Activated CD8-positive, alpha-beta T cell treated with anti-CD3 and anti-CD28 coated beads, Interleukin-2, amount 10 ng/mL, durations not matched to agents 7 days and 5 days (primary cell): ENCODE measurements at regions not wholly inside any gene's neighbourhood (a gene's known extent, or its start where the extent isn't known, plus 50 kb on each side); places are given as distances from the start of the nearest gene placed in this dataset.
"Not testable (repeated sequence)": the region's sequence is repeated elsewhere in the genome, so short reads cannot be mapped to it uniquely, and the experiment has no call there.

Experiments
- ATAC-seq: fragments of 150-1000 bp; cut with Tn5 transposase; one replicate; pipeline ENCODE4 v1.10.0; 2021; ENCODE audit warnings: moderate library complexity
- CTCF ChIA-PET: fragments of 350-600 bp; sonication (Branson Sonifier 250); formaldehyde crosslinking; loops from one replicate; lab custom pipeline; 2021; ENCODE audit warnings: antibody characterized with exemption; lab: Charles Lee
- POLR2A ChIA-PET: fragments of 350-600 bp; sonication (Branson Sonifier 250); formaldehyde crosslinking; loops from one replicate; lab custom pipeline; 2021; ENCODE audit warnings: antibody characterized with exemption; lab: Charles Lee
- DNase-seq: peaks from one replicate; pipeline ENCODE4 v3.0.0-alpha.2; 2020
- H3K27ac Mint-ChIP-seq: one replicate; pipeline ENCODE4 v1.8.0; 2021; ENCODE audit warnings: mild to moderate bottlenecking, mixed read lengths
- H3K27me3 Mint-ChIP-seq: one replicate; pipeline ENCODE4 v1.8.0; 2021; ENCODE audit warnings: low read depth, mixed read lengths
- H3K36me3 Mint-ChIP-seq: one replicate; pipeline ENCODE4 v1.8.0; 2021; ENCODE audit warnings: low read depth, mixed read lengths
- H3K4me1 Mint-ChIP-seq: one replicate; pipeline ENCODE4 v1.8.0; 2021; ENCODE audit warnings: low read depth, mixed read lengths
- H3K4me3 Mint-ChIP-seq: one replicate; pipeline ENCODE4 v1.8.0; 2021; ENCODE audit warnings: mild to moderate bottlenecking, mixed read lengths
- H3K9me3 Mint-ChIP-seq: one replicate; pipeline ENCODE4 v1.8.0; 2022; ENCODE audit warnings: mixed read lengths; ENCODE audit not compliant: insufficient read depth

- Mint-ChIP-seq H3K27me3 (no peaks in the 10 kb centered on the region), H3K4me3 (no peak overlapping the region), H3K36me3 (no peaks in the 10 kb centered on the region), H3K9me3 (peaks cover 4% of the 10 kb centered on the region), H3K27ac (no peak overlapping the region), H3K4me1 (no peaks in the 10 kb centered on the region)
- DNase-seq: no peak
- CTCF ChIA-PET: no interaction called here
- POLR2A ChIA-PET: no interaction called here
- ATAC-seq: no peak
These were observed 387.8 kb downstream of the BMP2 start for GRCh38 chr20:7155282-7155681.

DNA sequence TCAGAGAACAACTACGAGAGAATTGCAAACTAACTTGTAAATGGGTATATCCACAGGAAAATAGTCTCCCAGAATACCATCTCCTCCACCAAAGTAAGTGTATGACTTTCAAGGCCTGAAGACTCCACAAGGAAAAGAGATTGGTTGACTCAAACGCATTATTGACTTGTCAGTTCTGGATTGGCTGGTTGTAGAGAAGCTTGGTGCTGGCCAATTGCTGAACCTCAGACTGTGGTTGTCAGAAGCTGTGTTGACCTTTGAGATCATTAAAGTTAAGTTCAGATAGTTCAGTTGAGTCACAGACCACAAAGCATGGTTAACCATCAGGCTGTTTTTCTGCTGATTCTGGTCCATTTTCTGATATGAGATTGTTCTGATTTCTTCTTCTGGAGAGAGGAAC lies 388.3 kb downstream of the BMP2 start:
- Mint-ChIP-seq H3K27ac (no peak overlapping the region), H3K36me3 (no peaks in the 10 kb centered on the region), H3K9me3 (peaks cover 4% of the 10 kb centered on the region), H3K27me3 (no peaks in the 10 kb centered on the region), H3K4me1 (no peaks in the 10 kb centered on the region), H3K4me3 (no peak overlapping the region)
- CTCF ChIA-PET: no interaction called here
- ATAC-seq (no peak), DNase-seq (no peak)
- POLR2A ChIA-PET: no interaction called here

DNA sequence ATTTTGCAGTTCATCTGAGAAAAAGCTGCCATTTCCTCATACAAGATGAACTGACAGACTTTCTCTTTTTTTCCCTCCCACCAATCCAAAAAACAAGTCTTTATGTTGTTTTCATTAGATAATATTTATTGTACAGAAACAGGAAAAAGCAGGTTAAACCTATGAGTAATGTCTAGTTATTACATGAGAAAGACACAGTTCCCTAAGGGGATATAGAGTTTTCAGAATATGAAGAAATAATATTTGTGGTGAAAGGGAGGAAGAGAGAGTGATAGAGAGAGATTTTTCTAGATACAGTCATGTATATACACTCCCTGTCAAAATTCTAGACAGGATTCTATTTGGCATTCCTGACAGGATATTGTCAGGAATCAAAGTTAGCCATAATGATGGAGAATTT lies 392.4 kb downstream of the BMP2 start:
- Mint-ChIP-seq H3K9me3 (peaks cover 4% of the 10 kb centered on the region), H3K36me3 (no peaks in the 10 kb centered on the region), H3K27ac (no peak overlapping the region), H3K4me1 (no peaks in the 10 kb centered on the region), H3K27me3 (no peaks in the 10 kb centered on the region), H3K4me3 (no peak overlapping the region)
- POLR2A ChIA-PET: no interaction called here
- ATAC-seq (no peak), DNase-seq (no peak)
- CTCF ChIA-PET: no interaction called here

GRCh38 chr20:7161690-7162089 lies 394.2 kb downstream of the BMP2 start:
- peaks cover 7% of the 10 kb centered on the region for H3K9me3 Mint-ChIP-seq
- ChIA-PET CTCF (no interaction called here), POLR2A (no interaction called here)
- no peaks in the 10 kb centered on the region for H3K36me3 Mint-ChIP-seq
- no peaks in the 10 kb centered on the region for H3K4me1 Mint-ChIP-seq
- no peak overlapping the region for H3K4me3 Mint-ChIP-seq
- ATAC-seq: no peak
- no peaks in the 10 kb centered on the region for H3K27me3 Mint-ChIP-seq
- no peak overlapping the region for H3K27ac Mint-ChIP-seq
- no peak for DNase-seq

- ChIA-PET POLR2A (no interaction called here), CTCF (no interaction called here)
- no peaks in the 10 kb centered on the region for H3K4me1 Mint-ChIP-seq
- no peaks in the 10 kb centered on the region for H3K9me3 Mint-ChIP-seq
- H3K27ac Mint-ChIP-seq: no peak overlapping the region
- H3K36me3 Mint-ChIP-seq: no peaks in the 10 kb centered on the region
- H3K4me3 Mint-ChIP-seq: no peak overlapping the region
- no peak for ATAC-seq
- no peaks in the 10 kb centered on the region for H3K27me3 Mint-ChIP-seq
- DNase-seq: no peak
These were observed 404.4 kb downstream of the BMP2 start for GRCh38 chr20:7171911-7172310.

DNA sequence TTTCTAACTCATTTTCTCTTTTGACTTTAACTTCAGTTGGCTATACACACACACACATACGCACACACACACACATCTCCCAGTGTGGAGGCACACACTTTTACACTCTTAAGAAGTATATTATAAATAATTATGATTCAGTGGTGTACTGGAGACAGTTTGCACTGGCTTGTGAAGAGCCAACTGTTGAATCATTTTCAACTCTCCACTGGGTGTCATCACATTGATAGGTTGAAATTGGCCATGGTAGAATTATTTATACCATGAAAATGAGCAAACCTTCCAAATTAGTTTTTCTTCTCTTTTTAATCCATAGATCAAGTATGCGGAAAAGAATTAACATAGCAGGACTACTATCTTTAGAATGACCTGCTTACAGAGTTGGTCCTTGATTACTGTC lies 407.1 kb downstream of the BMP2 start:
- POLR2A ChIA-PET: no interaction called here
- no peak for DNase-seq
- H3K36me3 Mint-ChIP-seq: no peaks in the 10 kb centered on the region
- no peaks in the 10 kb centered on the region for H3K9me3 Mint-ChIP-seq
- no peak overlapping the region for H3K27ac Mint-ChIP-seq
- H3K4me1 Mint-ChIP-seq: no peaks in the 10 kb centered on the region
- no peak for ATAC-seq
- CTCF ChIA-PET: no interaction called here
- H3K4me3 Mint-ChIP-seq: no peak overlapping the region
- no peaks in the 10 kb centered on the region for H3K27me3 Mint-ChIP-seq

GRCh38 chr20:7175827-7176226 lies 408.3 kb downstream of the BMP2 start:
- H3K4me1 Mint-ChIP-seq, H3K9me3 Mint-ChIP-seq, CTCF ChIA-PET, H3K4me3 Mint-ChIP-seq, H3K27ac Mint-ChIP-seq, POLR2A ChIA-PET, DNase-seq, H3K27me3 Mint-ChIP-seq, H3K36me3 Mint-ChIP-seq, ATAC-seq: not testable (repeated sequence)

DNA sequence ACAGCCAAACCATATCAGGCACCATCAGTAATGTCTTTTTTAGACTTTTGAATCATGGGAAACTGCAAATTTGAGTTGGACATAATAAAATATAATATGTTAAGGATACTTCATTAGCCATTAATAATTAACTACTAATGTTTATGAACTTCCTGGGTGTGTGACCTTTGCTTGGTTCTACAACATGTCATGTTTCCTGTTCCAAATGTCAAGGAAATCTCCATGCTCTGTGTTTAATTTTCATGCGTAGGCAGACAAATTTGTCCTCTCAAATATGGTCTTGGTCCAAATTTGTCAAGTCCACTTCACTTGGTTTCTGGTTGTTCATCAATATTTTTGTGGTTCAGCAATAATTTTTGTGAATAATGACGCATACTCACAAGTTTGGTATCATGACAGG lies 410.5 kb downstream of the BMP2 start:
- H3K36me3 Mint-ChIP-seq: no peaks in the 10 kb centered on the region
- no peaks in the 10 kb centered on the region for H3K4me1 Mint-ChIP-seq
- CTCF ChIA-PET: no interaction called here
- H3K27me3 Mint-ChIP-seq: no peaks in the 10 kb centered on the region
- POLR2A ChIA-PET: no interaction called here
- no peak overlapping the region for H3K4me3 Mint-ChIP-seq
- peaks cover 8% of the 10 kb centered on the region for H3K9me3 Mint-ChIP-seq
- no peak for DNase-seq
- no peak for ATAC-seq
- H3K27ac Mint-ChIP-seq: no peak overlapping the region

DNA sequence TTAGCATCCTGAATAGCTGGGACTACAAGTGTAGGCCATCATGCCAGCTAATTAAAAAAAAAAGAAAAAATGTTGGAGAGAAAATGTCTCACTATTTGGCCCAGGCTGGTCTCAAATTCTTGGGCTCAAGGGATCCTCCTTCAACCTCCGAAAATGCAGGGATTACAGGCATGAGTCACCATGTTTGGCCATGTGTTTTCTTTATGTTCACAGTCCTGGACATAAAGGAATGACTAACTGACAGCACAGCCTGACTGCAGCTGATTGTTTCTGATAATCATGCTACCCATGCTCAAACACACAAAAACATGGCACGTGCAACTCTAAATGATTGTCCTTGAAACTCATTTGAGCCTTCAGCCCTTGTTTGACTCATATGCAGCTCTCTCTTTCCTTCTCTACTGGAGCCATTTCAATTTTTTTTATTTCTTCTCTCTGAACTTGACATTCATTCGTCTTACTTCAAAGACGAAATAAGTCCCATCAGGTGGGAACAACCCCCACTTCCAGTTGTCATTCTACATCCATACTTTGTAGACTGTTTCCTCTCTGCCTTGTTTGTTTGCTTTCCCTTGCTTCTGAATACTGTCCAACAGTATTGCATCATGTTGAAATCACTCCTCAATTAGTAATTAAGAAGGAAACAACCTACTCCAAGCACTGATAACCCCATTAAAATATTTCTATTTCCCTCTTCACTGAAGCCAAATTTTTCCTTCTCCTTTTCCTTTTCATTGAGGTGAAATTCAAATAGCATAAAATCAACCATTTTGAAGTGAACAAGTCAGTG lies 413.0 kb downstream of the BMP2 start:
- Mint-ChIP-seq H3K4me1 (no peaks in the 10 kb centered on the region), H3K4me3 (no peak overlapping the region), H3K36me3 (no peaks in the 10 kb centered on the region), H3K27ac (no peak overlapping the region), H3K9me3 (peaks cover 8% of the 10 kb centered on the region), H3K27me3 (no peaks in the 10 kb centered on the region)
- no peak for DNase-seq
- no peak for ATAC-seq
- POLR2A ChIA-PET: no interaction called here
- CTCF ChIA-PET: no interaction called here

- no peak for ATAC-seq
- ChIA-PET CTCF (no interaction called here), POLR2A (no interaction called here)
- no peaks in the 10 kb centered on the region for H3K9me3 Mint-ChIP-seq
- no peak for DNase-seq
- no peak overlapping the region for H3K27ac Mint-ChIP-seq
- H3K36me3 Mint-ChIP-seq: no peaks in the 10 kb centered on the region
- H3K4me3 Mint-ChIP-seq: no peak overlapping the region
- no peaks in the 10 kb centered on the region for H3K4me1 Mint-ChIP-seq
- no peaks in the 10 kb centered on the region for H3K27me3 Mint-ChIP-seq
These were observed 421.7 kb downstream of the BMP2 start for GRCh38 chr20:7189231-7189630.

DNA sequence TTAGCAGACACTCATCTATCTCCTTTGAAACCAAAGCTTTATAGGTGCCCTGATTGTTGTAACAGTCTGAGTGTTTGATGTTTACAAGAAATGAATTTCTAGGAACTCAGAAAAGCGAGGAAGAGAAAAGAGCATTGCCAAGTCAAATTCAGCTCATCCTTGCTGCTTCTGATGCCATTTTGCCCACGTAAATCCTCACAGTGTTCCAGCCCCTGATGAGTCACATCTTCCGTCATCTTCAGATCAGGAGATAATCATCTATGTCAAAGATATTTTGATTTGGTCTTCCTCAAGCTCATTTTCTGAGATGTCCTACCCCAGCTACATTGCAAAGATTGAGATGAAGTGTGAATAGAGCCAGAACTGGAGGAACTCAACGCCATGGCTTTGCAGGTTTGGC lies 426.2 kb downstream of the BMP2 start:
- no peaks in the 10 kb centered on the region for H3K36me3 Mint-ChIP-seq
- ATAC-seq (no peak), DNase-seq (no peak)
- ChIA-PET CTCF (no interaction called here), POLR2A (no interaction called here)
- no peak overlapping the region for H3K27ac Mint-ChIP-seq
- no peaks in the 10 kb centered on the region for H3K27me3 Mint-ChIP-seq
- H3K4me1 Mint-ChIP-seq: no peaks in the 10 kb centered on the region
- peaks cover 4% of the 10 kb centered on the region for H3K9me3 Mint-ChIP-seq
- no peak overlapping the region for H3K4me3 Mint-ChIP-seq

- no peak overlapping the region for H3K4me3 Mint-ChIP-seq
- ChIA-PET POLR2A (no interaction called here), CTCF (no interaction called here)
- no peaks in the 10 kb centered on the region for H3K4me1 Mint-ChIP-seq
- H3K9me3 Mint-ChIP-seq: peaks cover 4% of the 10 kb centered on the region
- no peak for DNase-seq
- H3K36me3 Mint-ChIP-seq: no peaks in the 10 kb centered on the region
- ATAC-seq: no peak
- H3K27me3 Mint-ChIP-seq: no peaks in the 10 kb centered on the region
- no peak overlapping the region for H3K27ac Mint-ChIP-seq
These were observed 428.2 kb downstream of the BMP2 start for GRCh38 chr20:7195704-7196103.

DNA sequence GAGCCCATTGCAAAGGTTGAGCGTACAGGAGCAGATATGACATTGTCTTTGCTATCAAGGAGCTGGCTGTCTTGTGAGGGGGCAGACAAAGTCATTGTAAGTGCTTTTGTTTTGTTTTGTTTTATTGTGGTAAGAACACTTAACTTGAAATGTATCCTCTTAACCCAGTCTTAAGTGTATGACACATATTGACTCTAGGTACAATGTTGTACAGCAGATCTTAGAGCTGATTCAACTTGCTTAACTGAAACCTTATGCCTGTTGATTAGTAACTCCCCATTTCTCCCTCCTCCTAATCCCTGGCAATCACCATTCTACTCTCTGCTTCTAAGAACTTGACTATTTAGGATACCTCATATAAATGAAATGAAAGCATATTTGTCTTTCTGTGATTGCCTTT lies 429.0 kb downstream of the BMP2 start:
- Mint-ChIP-seq H3K36me3 (no peaks in the 10 kb centered on the region), H3K4me3 (no peak overlapping the region), H3K4me1 (no peaks in the 10 kb centered on the region), H3K27me3 (no peaks in the 10 kb centered on the region), H3K27ac (no peak overlapping the region), H3K9me3 (peaks cover 4% of the 10 kb centered on the region)
- POLR2A ChIA-PET: no interaction called here
- DNase-seq: no peak
- ATAC-seq: no peak
- CTCF ChIA-PET: no interaction called here
